ENCODE measurements at regions not wholly inside any gene's neighbourhood (a gene's known extent, or its start where the extent isn't known, plus 50 kb on each side); places are given as distances from the start of the nearest gene placed in this dataset.
"Not testable (repeated sequence)": the region's sequence is repeated elsewhere in the genome, so short reads cannot be mapped to it uniquely, and the experiment has no call there.

- not testable (repeated sequence) for H3K27me3 ChIP-seq (ENCODE audit: control insufficient read depth, insufficient read depth, low read length); DNase-seq (ENCODE audit: low read depth); H3K36me3 ChIP-seq (ENCODE audit: control insufficient read depth, insufficient read depth, low read length)
- peak overlapping the region; percentile 62 for H3K4me3 ChIP-seq (ENCODE audit: low read depth, low read length)
Observed at GRCh38 chr16:29612381-29613306, 50.4 kb upstream of the SPN start.

Measured in kidney epithelial cell (primary cell).